Tongue (tissue), 2 donors: ENCODE measurements at regions not wholly inside any gene's neighbourhood (a gene's known extent, or its start where the extent isn't known, plus 50 kb on each side); places are given as distances from the start of the nearest gene placed in this dataset. TPM values are rescaled to one million over a fixed set of nuclear protein-coding genes. Genes with fewer than 3 reads are reported as not detected.

Experiments
- DNase-seq: peaks from one replicate; pipeline ENCODE4 v3.0.0-alpha.2; 2015
- small RNA-seq: library from RNA; depleted of rRNA; stranded (forward); fragments of <200 nt; gene quantifications from one replicate; pipeline ENCODE3, GENCODE V24; 2014; ENCODE audit warnings: low replicate concordance

- DNase-seq = no peak
These were observed 119.5 kb downstream of the MTX3 start for GRCh38 chr5:79871364-79872120.

- no peak for DNase-seq
These were observed 122.8 kb downstream of the MTX3 start for GRCh38 chr5:79868163-79868670.

- DNase-seq = no peak
These were observed 125.5 kb downstream of the MTX3 start for GRCh38 chr5:79865579-79865978.

GRCh38 chr5:79864364-79864763 lies 126.7 kb downstream of the MTX3 start:
- no peak for DNase-seq

- DNase-seq = no peak
These were observed 131.5 kb downstream of the MTX3 start for GRCh38 chr5:79859588-79859987.

- no peak for DNase-seq
These were observed 132.7 kb downstream of the MTX3 start for GRCh38 chr5:79858410-79858723.

GRCh38 chr5:79857714-79858409 lies 133.2 kb downstream of the MTX3 start:
- DNase-seq = peak; percentile 87

- no peak for DNase-seq
These were observed 134.5 kb downstream of the MTX3 start for GRCh38 chr5:79856456-79857055.

GRCh38 chr5:79853676-79854418 lies 137.2 kb downstream of the MTX3 start:
- no peak for DNase-seq

GRCh38 chr5:79853028-79853427 lies 138.0 kb downstream of the MTX3 start:
- DNase-seq = no peak

- peak; percentile 81 for DNase-seq
These were observed 139.6 kb downstream of the MTX3 start for GRCh38 chr5:79851391-79851863.

GRCh38 chr5:79850941-79851340 lies 140.1 kb downstream of the MTX3 start:
- DNase-seq = no peak

- peak; percentile 92 for DNase-seq
These were observed 140.7 kb downstream of the MTX3 start for GRCh38 chr5:79850316-79850822.

GRCh38 chr5:79849486-79850315 lies 141.4 kb downstream of the MTX3 start:
- no peak for DNase-seq

Small RNA genes lying in the stretch of these regions (small RNA-seq; reads per million reads assigned to genes)
- not detected for gene AC008496.1
